HG02610 (cell line): ENCODE measurements at regions not wholly inside any gene's neighbourhood (a gene's known extent, or its start where the extent isn't known, plus 50 kb on each side); places are given as distances from the start of the nearest gene placed in this dataset.
A peak's percentile ranks its signal among the peaks of the same experiment; 100 is the strongest.

Experiments used
- ATAC-seq: cut with Tn5 transposase; IDR thresholded peaks from one replicate; pipeline ENCODE4 v1.9.1; 2021; ENCODE audit warnings: mild to moderate bottlenecking, moderate library complexity; ENCODE audit not compliant: unreplicated experiment

- ATAC-seq = no peak
Measured at GRCh38 chr3:6120786-6121185, 740.1 kb upstream of the GRM7 start.

DNA sequence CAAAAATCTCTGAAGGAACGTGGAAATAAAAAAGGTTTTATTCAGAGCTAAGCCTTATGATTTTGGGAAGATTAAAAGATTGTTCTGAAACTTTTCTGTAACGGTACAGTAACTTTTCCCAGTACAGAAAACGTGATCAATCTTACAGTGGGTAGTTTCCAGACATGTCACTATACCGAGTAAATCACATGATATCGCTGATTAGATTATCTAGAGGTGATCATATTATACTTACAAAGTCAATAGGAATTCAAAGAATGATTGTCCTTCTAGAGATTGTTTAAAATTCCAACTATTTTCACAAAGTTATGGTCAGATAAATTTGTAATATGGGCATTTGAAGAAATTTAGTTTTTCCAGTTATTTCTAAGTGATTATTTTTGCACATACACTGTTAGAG lies 736.0 kb upstream of the GRM7 start:
- ATAC-seq = no peak

DNA sequence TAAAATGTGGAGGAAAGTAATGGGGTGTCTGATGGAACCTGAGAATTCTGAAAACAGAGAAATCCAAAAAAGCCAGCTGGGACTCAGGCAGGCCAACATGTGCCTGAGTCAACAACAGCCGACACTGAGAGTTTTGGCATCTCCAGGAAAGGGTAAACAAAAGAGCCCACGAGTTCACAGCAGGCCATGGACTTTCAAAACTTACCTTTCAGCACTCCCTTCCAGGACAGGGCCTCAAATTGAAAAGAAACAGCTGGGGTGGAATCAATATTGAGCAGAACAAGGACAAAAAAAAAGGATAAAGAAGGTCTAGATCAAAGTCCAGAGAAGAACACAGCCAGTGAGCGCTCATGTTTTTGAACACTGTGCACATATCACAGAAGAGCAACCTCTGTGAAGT lies 735.4 kb upstream of the GRM7 start:
- ATAC-seq = no peak

DNA sequence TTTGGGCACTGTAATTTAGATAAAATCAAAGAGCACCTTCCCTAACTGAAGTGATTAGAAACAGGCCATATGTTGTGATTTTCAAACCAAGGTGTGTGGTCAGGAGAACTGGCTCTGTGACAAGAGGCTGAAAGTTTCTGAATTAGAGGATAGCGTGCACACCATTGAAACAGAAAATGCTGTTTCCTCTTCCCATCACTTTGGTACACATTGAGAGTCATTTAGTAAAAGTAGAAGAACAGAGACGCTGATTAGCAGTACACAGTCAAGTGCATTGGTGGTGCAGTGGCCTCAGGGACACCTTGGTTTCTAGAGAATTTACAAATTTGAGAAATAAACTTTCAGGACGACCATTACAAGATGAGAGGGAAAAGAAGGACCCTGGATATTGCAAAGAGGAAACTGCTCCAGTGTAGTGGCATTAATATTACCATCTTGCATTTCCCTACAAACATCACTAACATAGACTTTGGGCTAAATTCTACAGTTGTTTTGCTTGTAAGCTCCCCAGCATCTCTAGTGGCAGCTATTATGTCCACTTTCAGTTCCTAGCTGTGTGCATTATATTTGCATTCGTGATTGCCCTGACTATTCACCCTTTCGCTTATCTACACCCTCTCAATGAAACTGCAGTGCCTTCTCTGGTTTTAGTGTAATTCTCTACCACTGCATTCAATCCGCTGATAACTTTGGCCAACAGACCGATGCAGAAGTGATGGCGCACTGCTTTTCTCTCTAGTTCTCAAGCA lies 728.1 kb upstream of the GRM7 start:
- ATAC-seq = peak; percentile 84

- ATAC-seq = no peak
Measured at GRCh38 chr3:6142707-6143106, 718.2 kb upstream of the GRM7 start.

- no peak for ATAC-seq
Measured at GRCh38 chr3:6147883-6148282, 713.0 kb upstream of the GRM7 start.

DNA sequence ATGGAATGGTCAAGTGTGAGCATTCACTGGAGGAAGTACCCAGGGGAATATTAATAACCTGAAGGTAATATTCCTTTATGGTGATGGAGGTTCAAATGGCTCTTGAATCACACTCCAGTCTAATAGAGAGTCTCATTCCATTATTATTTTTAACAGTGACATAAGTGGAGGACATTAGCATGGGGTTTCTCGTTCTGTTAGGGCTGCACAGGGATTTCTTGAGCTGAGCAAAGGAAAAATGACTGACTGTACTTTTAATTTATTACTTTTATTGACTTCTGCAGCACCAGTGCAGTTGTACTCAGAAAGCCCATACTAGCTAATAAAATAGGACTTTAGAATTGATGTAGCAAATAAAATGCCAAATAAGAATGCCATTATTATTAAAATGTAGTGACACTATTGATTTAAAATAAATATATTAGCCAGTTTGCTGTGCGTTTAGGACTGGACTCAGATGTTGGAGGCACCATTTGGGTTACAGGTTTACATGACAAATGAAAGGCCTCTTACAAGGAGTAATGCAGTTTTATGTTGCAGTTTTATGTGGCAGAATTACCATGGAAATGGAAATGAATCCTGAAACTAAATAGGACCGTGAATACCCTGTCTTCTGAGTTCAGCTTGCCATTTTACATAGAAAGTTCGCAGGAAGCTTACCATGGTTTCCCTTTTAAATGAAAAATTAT lies 705.1 kb upstream of the GRM7 start:
- ATAC-seq = no peak

- no peak for ATAC-seq
Measured at GRCh38 chr3:6165951-6166350, 695.0 kb upstream of the GRM7 start.

DNA sequence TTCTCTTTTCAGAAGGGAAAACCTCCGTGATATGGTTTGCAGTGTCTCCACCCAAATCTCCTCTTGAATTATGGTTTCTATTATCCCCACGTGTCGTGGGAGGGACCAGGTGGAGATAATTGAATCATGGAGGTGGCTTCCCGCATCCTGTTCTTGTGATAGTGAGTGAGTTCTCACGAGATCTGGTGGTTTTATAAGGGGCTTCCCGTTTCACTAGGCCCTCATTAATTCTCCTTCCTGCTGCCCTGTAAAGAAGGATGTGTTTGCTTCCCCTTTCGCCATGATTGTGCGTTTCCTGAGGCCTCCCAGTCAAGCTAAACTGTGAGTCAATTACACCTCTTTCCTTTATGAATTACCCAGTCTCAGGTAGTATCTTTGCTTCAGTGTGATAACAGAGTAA lies 692.7 kb upstream of the GRM7 start:
- ATAC-seq = no peak

DNA sequence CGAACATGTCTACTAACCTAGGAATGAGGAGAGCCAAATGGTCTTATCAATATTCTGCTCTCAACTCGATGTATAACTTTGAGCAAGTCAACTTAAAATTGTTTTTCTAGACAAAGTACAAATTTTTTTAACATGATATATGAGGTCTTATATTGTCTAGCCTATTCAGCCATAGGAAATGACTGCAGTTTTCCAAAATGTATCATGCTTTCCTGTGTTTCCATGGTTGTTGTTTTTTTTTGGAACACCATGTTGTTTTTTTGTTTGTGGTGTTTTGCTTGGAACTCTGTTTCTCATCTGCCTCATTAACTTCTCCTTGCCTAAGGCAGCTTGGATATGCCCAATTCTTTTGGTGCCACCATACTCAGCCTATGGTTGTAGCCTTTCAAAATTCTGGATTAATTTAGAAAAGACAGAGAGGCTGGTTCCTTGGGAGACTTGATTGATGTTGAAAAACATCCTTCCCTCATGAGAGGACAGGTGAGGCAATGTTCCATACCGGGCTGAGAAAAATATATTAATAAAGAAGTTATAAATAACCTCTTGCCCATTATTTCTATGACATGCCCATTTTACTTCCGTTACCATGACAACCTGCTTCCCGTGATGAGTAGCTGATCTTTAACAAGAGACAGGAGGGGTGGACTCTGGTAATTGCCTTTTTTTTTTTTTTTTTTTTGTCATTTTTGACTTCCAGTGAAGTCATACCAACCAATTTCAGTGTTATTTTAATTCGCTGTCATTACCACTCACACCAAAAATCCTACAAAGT lies 687.9 kb upstream of the GRM7 start:
- no peak for ATAC-seq

- no peak for ATAC-seq
Measured at GRCh38 chr3:6177417-6177816, 683.5 kb upstream of the GRM7 start.

GRCh38 chr3:6179761-6180160 lies 681.2 kb upstream of the GRM7 start:
- ATAC-seq = no peak

- ATAC-seq = no peak
Measured at GRCh38 chr3:6180171-6180570, 680.7 kb upstream of the GRM7 start.

- no peak for ATAC-seq
Measured at GRCh38 chr3:6182476-6182875, 678.4 kb upstream of the GRM7 start.

- no peak for ATAC-seq
Measured at GRCh38 chr3:6182909-6183308, 678.0 kb upstream of the GRM7 start.

GRCh38 chr3:6189384-6189783 lies 671.5 kb upstream of the GRM7 start:
- no peak for ATAC-seq

- ATAC-seq = peak; percentile 57
Measured at GRCh38 chr3:6204891-6205290, 656.0 kb upstream of the GRM7 start.

GRCh38 chr3:6216135-6217026 lies 644.5 kb upstream of the GRM7 start:
- ATAC-seq = no peak

DNA sequence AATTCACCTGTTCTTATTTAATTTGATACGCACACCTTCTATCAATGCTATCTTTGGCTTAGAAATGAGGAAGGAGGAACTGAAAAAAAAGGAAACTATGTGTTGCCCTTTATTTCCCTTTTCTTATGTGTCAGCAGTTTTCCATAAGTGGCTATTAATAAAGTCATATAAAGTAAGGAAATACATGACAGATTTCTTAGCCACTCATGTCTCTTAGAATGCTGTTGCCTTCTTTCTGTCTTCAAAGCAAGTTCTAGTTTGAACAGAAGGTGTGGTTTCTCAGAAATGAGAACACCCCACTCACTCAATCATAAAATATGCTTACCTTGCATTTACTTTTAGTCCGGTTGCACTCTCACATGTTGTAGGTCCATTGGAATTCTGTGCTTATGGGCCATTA lies 640.5 kb upstream of the GRM7 start:
- no peak for ATAC-seq

DNA sequence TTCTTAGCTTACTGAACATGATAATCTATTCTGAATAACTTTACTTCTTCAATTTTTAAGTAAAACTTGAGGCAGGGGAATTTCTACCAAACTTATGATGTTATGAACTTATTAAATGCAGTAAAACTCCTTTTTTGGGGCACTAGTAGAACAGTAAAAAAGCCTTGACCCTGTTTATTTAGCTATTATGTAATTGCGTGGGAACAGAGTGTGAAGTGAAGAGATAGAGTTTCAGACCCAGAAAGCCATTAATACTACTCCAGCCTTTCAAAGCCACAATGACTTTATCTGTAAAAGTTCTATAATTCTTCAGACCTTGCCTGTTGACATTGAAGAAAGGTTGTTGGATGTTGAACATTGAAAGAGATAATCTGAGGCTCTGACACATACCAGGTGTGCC lies 638.8 kb upstream of the GRM7 start:
- no peak for ATAC-seq

- no peak for ATAC-seq
Measured at GRCh38 chr3:6223572-6223971, 637.3 kb upstream of the GRM7 start.
